ENCODE measurements at regions not wholly inside any gene's neighbourhood (a gene's known extent, or its start where the extent isn't known, plus 50 kb on each side); places are given as distances from the start of the nearest gene placed in this dataset.

DNA sequence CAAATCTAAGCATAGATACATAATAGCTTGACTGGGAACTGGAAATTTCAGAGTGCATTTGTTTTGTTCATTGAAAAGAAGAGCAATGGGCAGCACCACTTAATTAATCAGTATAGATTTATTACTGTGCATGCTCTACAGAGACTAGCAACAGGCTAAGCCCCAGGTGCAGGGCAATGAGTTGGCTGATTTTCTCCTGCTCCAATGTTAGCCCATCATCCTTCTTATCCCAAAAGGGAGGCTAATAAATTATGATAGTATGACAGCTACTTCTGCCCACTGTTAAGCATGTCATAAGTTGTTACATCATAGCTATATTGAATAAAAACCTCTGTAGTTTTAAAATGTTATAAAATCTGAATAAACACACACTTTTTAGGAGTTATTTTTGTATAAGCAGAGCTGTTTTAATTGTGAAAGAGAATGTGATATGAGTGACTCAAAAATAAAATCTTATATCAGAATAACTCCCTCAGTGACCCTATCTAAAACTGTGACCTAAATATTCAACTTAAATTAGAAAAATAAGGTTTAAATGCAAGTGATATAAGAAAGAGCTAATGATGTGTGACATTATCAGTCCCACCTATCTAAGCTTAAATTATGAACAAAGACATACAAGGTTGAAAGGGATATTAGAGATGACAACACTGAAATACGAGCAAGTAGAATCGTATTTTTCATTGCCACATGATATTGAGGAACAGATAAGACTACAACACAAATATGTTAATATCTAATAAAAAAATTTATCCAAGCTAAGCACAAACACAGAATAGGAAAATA is 967.3 kb upstream of the ADGRB3 start:
- no peak for DNase-seq (ENCODE audit: low spot score)

GRCh38 chr6:67666177-67666964 is 968.7 kb upstream of the ADGRB3 start:
- no peak for DNase-seq (ENCODE audit: low spot score)

GRCh38 chr6:67664942-67665341 is 970.1 kb upstream of the ADGRB3 start:
- DNase-seq (ENCODE audit: low spot score), result no peak

DNA sequence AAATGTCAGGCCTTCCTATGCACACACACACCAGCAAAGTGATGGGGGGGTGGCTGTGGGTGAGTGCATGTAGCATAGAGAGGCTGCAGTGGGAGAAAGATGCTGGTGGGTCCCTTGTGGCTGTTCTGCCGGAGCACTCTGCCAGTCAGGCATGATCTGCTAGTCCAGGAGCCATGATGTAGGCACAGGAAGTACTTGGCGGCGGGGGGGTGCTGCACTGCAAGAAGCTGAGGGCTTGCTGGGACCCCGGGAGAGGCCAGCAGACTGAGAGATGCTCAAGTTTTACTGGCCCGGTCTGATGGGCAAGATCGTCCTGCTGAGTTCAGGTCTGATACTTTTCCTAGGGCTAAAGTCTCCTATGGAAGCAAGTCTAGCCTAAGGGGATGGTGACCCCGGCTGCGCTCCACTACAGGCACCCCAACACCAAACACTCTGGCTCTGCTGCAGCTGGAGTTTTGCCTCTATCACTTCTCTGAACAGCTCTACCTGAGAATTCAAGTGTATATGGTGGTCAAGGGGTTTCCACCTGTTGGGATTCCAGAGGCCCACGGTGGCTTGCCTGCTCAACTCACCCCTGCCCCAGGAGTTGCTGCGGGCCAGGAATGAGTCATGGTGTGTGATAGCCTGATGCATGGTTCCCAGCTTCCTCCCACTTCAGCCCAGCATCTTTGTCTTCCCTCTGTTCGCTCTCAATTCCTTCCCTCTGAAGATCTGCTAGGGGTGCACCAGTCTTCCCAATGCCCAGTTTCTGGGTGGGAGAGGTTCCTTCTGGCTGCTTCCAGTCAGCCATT is 971.8 kb upstream of the ADGRB3 start:
- no peak for DNase-seq (ENCODE audit: low spot score)

DNA sequence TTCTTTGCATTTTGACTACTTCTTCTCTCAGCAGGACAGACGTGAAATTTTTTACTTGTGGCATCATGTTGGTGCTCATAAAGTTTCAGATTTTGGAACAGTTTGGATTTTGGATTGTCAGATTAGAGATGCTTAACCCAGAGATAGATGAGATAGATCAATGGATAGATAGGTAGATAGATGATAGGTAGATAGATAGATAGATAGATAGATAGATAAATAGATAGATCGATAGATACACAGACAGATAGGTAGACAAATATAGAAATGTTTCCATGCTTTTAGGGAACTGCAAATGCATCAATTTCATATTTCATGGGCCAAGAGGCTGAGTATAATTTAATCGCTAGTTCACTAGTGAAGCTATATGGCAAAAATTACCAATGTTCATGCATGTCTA is 981.5 kb upstream of the ADGRB3 start:
- DNase-seq (ENCODE audit: low spot score), result no peak

- no peak for DNase-seq (ENCODE audit: low spot score)
Observed at GRCh38 chr6:67646550-67646949, 988.5 kb upstream of the ADGRB3 start.

- DNase-seq (ENCODE audit: low spot score), result no peak
Observed at GRCh38 chr6:67643281-67643680, 991.8 kb upstream of the ADGRB3 start.

- DNase-seq (ENCODE audit: low spot score), result no peak
Observed at GRCh38 chr6:67642582-67642981, 992.5 kb upstream of the ADGRB3 start.

DNA sequence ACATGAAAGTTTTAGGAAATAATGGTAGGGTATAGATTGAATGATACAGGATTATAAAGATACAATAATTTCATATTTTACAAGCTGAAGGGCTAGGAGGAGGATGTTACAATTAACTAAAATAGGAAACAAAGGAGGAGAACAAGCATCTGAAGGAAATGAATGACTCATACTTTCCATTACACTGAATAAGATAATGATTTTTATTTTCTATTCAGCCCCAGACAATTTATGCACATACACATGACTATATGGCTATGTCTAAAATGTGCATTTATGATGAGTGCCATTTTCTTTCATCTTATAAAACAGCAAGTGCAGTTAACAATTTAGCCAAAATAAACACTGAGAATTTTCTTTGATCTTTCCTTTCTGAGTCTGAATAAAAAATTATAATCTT is 994.6 kb upstream of the ADGRB3 start:
- DNase-seq (ENCODE audit: low spot score), result peak; percentile 5

DNA sequence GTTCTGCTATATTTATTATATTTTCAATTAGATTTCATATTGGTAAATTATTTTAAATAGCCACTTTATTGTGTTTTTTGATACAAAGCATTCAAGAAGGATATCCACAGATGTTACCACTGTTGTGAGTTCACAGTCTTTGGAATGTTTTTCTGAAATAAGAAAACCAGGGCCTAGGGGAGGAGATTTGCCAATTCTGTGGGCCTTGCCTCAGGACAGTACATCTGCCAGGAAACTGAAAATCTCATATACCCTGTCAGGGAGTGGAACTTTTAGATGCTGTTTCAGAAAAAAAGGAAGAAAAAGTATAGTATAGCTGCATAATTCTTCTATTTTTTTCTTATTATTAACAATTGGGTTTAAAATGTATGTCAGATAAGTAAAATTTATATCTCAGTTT is 995.9 kb upstream of the ADGRB3 start:
- DNase-seq (ENCODE audit: low spot score), result no peak

DNA sequence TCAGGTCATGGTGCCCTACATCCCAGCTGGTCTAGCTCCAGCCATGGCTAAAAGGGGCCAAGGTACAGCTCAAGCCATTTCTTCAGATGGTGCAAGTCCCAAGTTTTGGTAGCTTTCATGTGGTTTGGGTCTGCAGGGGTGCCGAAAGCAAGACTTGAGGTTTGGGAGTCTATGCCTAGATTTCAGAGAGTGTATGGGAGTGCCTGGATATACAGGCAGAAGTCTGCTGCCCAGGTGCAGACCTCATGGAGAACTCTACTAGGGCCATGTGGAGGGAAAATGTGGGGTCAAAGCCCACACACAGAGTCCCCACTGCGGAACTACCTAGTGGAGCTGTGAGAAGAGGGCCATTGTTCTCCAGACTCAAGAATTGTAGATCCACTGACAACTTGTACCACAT is 1000.9 kb upstream of the ADGRB3 start:
- DNase-seq (ENCODE audit: low spot score), result no peak

DNA sequence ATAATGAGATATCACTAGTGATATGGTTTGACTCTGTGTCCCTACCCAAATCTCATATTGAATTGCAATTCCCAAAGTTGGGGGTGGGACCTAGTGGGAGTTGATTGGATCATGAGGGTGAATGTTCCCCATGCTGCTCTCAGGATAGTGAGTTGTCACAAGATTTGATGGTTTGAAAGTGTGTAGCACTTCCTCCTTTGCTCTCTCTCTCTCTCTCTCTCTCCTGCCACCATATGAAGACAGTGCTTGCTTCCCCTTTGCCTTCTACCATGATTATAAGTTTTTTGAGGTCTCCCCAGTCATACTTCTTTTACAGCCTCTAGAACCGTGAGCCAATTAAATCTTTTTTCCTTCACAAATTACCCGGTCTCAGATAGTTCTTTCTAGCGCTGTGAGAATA is 1002.0 kb upstream of the ADGRB3 start:
- no peak for DNase-seq (ENCODE audit: low spot score)

DNA sequence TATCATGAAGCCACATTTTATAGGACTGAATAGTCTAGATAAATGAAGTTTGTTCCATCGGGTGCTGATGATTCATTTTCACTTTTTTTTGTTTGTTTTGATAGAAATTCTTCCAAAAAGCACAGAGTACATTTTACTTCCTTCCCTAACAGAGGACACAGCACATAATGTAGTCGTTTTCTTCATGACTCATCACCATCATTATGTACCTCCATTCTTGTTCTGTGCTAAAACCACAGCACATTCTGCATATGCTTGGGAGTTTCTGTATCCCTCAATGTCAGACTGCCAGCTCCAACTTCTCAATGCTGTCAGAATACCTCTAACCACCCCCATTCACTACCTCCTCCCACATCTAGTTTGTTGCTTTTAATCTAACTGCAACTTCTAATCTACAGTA is 1004.9 kb upstream of the ADGRB3 start:
- DNase-seq (ENCODE audit: low spot score), result peak; percentile 72

- no peak for DNase-seq (ENCODE audit: low spot score)
Observed at GRCh38 chr6:67629258-67629657, 1005.8 kb upstream of the ADGRB3 start.

GRCh38 chr6:67615796-67616195 is 1019.3 kb upstream of the ADGRB3 start:
- peak; percentile 16 for DNase-seq (ENCODE audit: low spot score)

- no peak for DNase-seq (ENCODE audit: low spot score)
Observed at GRCh38 chr6:67608099-67608749, 1026.9 kb upstream of the ADGRB3 start.

DNA sequence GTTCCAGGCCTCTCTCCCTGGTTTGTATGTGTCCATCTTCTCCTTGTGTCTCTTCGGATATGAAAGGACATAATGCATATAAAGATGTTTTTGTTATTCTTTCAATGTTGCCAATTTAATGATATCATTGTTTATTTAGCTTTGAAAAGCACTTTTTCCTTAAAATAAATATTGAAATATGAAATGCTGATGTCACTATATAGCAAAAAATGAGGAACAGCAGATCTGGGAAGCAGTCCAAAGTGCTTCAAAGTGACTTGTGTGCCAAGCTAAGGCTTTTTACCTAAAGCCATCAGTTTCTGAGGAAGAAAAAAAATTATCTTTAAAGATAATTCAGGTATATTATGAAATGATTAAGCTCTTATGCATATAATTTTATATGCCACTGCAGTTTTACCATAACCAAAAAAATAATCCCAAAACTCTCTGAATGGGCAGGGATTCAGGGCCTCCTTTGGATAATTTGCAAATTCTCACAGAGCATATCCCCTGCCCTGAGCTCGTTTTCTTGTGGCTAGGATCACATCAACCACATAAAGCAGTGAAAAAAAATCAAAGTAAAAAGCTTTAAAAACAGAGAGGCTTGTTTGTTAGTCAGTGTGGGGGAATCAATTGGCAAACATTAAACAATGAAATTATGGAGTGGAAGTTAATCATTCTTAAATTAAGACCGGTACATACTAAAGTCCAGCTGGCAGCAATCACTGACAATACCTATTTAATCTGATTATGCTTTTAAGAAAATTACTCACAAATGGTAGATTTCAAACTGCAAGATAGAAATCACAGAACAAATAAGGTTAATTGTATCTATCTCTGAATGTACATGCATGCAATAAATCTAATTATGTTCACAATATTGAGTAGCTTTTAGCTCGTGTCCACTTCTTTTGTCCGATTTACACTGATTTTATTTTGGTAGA is 1027.9 kb upstream of the ADGRB3 start:
- no peak for DNase-seq (ENCODE audit: low spot score)

DNA sequence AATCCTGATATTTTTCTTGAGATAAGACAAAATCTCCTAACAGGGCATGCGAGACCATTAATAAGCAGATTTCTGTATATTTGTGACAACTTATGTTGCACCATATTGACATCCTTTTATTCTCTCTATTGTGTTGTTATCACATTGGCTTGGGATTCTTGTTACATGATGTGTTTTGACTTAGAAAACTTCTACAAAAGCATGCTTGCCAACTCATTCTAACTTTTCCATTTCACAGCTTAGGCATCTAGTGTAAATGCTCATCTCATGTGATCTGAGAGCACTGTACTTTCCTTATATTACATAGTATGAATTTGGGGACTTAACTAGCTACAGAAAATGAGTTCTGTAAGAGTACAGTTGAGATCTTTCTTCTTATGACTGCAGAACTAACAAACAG is 1040.7 kb upstream of the ADGRB3 start:
- DNase-seq (ENCODE audit: low spot score), result no peak

DNA sequence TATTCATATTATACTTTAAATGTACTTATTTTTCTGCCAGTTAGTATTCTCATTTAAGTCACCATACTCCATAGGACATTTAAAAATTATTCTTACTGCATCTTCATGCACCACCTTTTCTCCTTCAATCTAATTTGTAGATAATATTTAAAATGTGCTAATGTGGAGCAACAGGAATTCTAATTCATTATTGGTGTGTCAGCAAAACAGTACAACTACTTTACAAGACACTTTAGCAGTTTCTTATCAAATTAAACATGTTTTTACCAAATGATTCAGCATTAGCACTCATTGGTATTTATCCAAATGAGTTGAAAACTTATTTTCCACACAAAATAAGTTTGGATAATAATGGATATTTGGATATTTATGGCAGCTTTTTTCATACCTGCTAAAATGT is 1041.8 kb upstream of the ADGRB3 start:
- DNase-seq (ENCODE audit: low spot score), result no peak

GRCh38 chr6:67591910-67592309 is 1043.2 kb upstream of the ADGRB3 start:
- DNase-seq (ENCODE audit: low spot score), result no peak

DNA sequence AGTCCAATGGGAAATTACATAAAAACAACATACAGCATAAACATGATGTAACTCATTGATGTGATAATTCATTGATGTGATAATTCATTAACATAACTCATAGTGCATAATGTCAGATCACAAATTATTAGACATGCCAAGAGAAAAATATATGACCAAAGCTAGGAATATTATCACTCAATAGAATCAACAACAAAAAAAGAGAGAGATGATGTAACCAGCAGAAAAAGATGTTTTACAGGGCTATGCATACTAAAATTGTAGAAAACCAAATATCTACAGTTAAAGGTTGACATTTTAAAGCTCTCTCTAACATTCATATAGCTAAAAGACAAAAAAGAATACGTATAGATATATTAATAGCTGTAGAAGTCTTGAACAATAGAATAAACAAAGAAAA is 1067.2 kb upstream of the ADGRB3 start:
- DNase-seq (ENCODE audit: low spot score), result no peak
